Smooth muscle cell (in vitro differentiated cells): ENCODE measurements at regions not wholly inside any gene's neighbourhood (a gene's known extent, or its start where the extent isn't known, plus 50 kb on each side); places are given as distances from the start of the nearest gene placed in this dataset.
A peak's percentile ranks its signal among the peaks of the same experiment; 100 is the strongest.

Experiments used
- DNase-seq: peaks from one replicate; lab custom pipeline; 2025; ENCODE audit not compliant: unreplicated experiment; lab: John Stamatoyannopoulos, UW
- H2AFZ ChIP-seq: fragments of 200-600 bp; sonication (generic); 2 replicates; pipeline ENCODE4 v1.6.0; 2016; ENCODE audit warnings: antibody characterized with exemption, low read depth, mild to moderate bottlenecking
- H3F3A ChIP-seq: fragments of 200-600 bp; sonication (generic); 2 replicates; pipeline ENCODE4 v1.6.0; 2017; ENCODE audit warnings: antibody characterized with exemption, low read depth
- H3K27ac ChIP-seq: fragments of 200-600 bp; sonication (generic); 2 replicates; pipeline ENCODE4 v1.5.1; 2016; ENCODE audit warnings: low read depth, mild to moderate bottlenecking
- H3K27me3 ChIP-seq: fragments of 200-600 bp; sonication (generic); 2 replicates; pipeline ENCODE4 v1.6.1; 2016; ENCODE audit warnings: low read depth, mild to moderate bottlenecking
- H3K36me3 ChIP-seq: fragments of 200-600 bp; sonication (generic); 2 replicates; pipeline ENCODE4 v1.5.1; 2016; ENCODE audit warnings: low read depth
- H3K4me1 ChIP-seq: fragments of 200-600 bp; sonication (generic); 2 replicates; pipeline ENCODE4 v1.5.1; 2016; ENCODE audit warnings: low read depth
- H3K4me2 ChIP-seq: fragments of 200-600 bp; sonication (generic); 2 replicates; pipeline ENCODE4 v1.6.0; 2016; ENCODE audit warnings: mild to moderate bottlenecking
- H3K4me3 ChIP-seq: fragments of 200-600 bp; sonication (generic); 2 replicates; pipeline ENCODE4 v1.5.1; 2016; ENCODE audit warnings: mild to moderate bottlenecking
- H3K79me2 ChIP-seq: fragments of 200-600 bp; sonication (generic); 2 replicates; pipeline ENCODE4 v1.6.0; 2016; ENCODE audit warnings: low read depth, mild to moderate bottlenecking
- H3K9ac ChIP-seq: fragments of 200-600 bp; sonication (generic); 2 replicates; pipeline ENCODE4 v1.6.0; 2016; ENCODE audit warnings: low read depth
- H3K9me3 ChIP-seq: fragments of 200-600 bp; sonication (generic); replicated peaks from 2 replicates; pipeline ENCODE4 v1.5.1; 2016; ENCODE audit warnings: low read depth
- H4K20me1 ChIP-seq: fragments of 200-600 bp; sonication (generic); 2 replicates; pipeline ENCODE4 v1.6.0; 2016; ENCODE audit warnings: low read depth
- WGBS: methylation state at CpG from one replicate; pipeline ENCODE4 v1.1.7; 2016; ENCODE audit warnings: low lambda C conversion rate; 5-methylcytosine and 5-hydroxymethylcytosine counted together
- TF ChIP-seq, protein P1 (sequence below): fragments of 200-600 bp; sonication (generic); IDR thresholded peaks from 2 replicates; pipeline ENCODE4 v1.5.1; 2017; ENCODE audit warnings: borderline replicate concordance, mild to moderate bottlenecking, antibody characterized with exemption; ENCODE audit not compliant: insufficient read depth, poor library complexity, severe bottlenecking

DNA sequence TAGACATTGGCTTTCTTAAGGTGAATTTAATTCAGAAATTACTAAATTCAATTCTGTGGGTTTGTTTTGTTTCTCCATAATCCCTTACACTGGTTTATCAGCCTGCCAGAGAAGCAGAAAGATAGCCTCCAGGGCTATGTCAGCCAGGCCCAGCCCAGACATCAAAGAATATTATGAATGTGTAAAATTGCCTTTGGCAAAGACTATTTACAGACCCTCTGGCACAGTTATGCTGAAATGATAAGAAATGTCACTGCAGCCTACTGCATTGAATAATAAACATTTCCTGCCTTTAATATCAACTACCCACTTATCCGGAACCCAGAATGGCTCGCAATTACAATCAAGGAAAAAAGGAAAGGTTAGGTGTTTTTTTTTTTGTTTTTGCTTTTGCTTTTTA, 562.5 kb upstream of the LRRC4C start:
- H3K4me1 ChIP-seq = no peaks in the 10 kb centered on the region
- H3K4me2 ChIP-seq = peak overlapping the region; percentile 23
- no peak overlapping the region for H3K9ac ChIP-seq
- no peaks in the 10 kb centered on the region for H4K20me1 ChIP-seq
- H2AFZ ChIP-seq = peak overlapping the region; percentile 5
- DNase-seq = no peak
- 51% methylated on average over 2 of the region's 2 CpGs for WGBS
- no peak overlapping the region for H3K4me3 ChIP-seq
- no peaks in the 10 kb centered on the region for H3K79me2 ChIP-seq
- no peaks in the 10 kb centered on the region for H3K36me3 ChIP-seq
- no peaks in the 10 kb centered on the region for H3K9me3 ChIP-seq
- no peaks in the 10 kb centered on the region for H3K27me3 ChIP-seq
- H3F3A ChIP-seq = no peaks in the 10 kb centered on the region
- no peak overlapping the region for H3K27ac ChIP-seq
- TF ChIP-seq, protein P1, sequence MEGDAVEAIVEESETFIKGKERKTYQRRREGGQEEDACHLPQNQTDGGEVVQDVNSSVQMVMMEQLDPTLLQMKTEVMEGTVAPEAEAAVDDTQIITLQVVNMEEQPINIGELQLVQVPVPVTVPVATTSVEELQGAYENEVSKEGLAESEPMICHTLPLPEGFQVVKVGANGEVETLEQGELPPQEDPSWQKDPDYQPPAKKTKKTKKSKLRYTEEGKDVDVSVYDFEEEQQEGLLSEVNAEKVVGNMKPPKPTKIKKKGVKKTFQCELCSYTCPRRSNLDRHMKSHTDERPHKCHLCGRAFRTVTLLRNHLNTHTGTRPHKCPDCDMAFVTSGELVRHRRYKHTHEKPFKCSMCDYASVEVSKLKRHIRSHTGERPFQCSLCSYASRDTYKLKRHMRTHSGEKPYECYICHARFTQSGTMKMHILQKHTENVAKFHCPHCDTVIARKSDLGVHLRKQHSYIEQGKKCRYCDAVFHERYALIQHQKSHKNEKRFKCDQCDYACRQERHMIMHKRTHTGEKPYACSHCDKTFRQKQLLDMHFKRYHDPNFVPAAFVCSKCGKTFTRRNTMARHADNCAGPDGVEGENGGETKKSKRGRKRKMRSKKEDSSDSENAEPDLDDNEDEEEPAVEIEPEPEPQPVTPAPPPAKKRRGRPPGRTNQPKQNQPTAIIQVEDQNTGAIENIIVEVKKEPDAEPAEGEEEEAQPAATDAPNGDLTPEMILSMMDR = no peak

DNA sequence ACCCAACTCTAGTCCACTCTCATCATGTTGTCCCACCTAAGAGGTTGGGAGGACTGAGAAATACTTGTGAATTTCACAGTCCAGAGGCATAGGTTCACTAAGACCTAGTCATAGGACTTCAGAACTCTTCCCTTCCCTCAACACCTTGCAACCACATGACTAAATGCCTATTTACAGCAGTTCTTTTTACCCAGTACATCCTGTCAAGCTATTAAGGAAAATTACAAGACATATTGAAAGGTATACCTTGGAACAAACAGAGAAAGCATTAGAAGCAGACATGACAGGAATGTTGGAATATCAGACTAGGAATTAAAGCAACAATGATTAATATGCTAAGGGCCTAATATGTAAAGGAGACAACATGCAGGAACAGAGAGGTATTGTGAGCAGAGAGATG, 563.8 kb upstream of the LRRC4C start:
- DNase-seq = no peak
- TF ChIP-seq, protein P1 = no peak
- Histone ChIP-seq H3K27ac (no peak overlapping the region), H3K4me1 (no peaks in the 10 kb centered on the region), H3K4me2 (no peak overlapping the region), H3K36me3 (no peaks in the 10 kb centered on the region), H3K4me3 (no peak overlapping the region), H3K9ac (no peak overlapping the region), H3K27me3 (no peaks in the 10 kb centered on the region), H4K20me1 (no peaks in the 10 kb centered on the region), H2AFZ (no peak overlapping the region), H3K9me3 (no peaks in the 10 kb centered on the region), H3K79me2 (no peaks in the 10 kb centered on the region), H3F3A (no peaks in the 10 kb centered on the region)

DNA sequence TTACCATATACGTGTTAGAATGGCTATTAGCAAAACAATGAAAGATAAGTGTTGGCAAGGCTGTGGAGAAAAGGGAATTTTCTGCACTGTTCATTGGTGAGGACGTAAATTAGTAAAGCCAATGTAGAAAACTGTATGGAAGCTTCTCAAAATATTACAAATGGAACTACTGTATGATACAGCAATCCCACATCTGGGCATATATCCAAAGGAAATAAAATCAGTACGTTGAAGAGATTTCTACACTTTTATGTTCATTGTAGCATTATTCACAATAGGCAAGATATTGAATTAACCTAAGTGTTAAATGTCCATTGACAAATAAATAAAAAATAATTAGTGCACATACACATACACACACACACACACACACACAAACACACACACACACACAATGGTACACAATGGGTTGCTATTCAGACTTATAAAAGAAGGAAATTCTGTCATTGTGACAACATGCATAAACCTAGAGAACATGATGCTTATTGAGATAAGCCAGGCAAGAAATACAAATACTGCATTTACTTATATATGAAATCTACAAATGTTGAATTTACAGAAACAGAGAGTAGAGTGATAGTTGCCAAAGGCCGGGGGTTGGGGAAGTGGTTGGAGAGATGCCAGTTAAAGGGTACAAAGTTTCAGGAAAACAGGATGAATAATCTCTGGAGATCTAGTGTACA, 565.8 kb upstream of the LRRC4C start:
- H3K36me3 ChIP-seq = no peaks in the 10 kb centered on the region
- no peaks in the 10 kb centered on the region for H3F3A ChIP-seq
- H3K27me3 ChIP-seq = no peaks in the 10 kb centered on the region
- H4K20me1 ChIP-seq = no peaks in the 10 kb centered on the region
- no peaks in the 10 kb centered on the region for H3K79me2 ChIP-seq
- no peak overlapping the region for H3K4me3 ChIP-seq
- DNase-seq = no peak
- no peaks in the 10 kb centered on the region for H3K4me1 ChIP-seq
- H2AFZ ChIP-seq = no peak overlapping the region
- H3K4me2 ChIP-seq = no peak overlapping the region
- H3K9ac ChIP-seq = no peak overlapping the region
- no peaks in the 10 kb centered on the region for H3K9me3 ChIP-seq
- WGBS = 91% methylated on average over 4 of the region's 4 CpGs
- TF ChIP-seq, protein P1 = no peak
- no peak overlapping the region for H3K27ac ChIP-seq

DNA sequence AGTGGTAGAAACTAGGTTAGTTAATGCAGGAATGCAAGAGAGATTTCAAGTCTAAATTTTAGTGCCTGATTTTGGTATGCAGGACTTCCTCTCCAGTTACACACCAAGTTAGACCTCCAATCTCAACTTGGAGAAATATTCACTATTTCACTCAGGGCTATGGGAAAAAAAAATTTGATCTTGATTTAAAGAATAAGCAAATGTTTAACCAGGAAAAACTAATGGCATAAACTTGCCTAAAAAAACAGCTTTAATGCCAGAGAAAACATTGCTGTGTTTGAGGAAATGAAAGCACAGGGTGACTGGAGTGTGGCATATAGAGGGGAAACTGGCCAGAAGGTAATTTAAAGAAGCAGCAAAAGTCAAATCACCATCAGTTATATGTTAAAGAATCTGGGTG, 575.4 kb upstream of the LRRC4C start:
- Histone ChIP-seq H4K20me1 (no peaks in the 10 kb centered on the region), H3K4me2 (no peak overlapping the region), H3F3A (no peaks in the 10 kb centered on the region), H3K36me3 (no peaks in the 10 kb centered on the region), H2AFZ (no peak overlapping the region), H3K4me1 (no peaks in the 10 kb centered on the region), H3K27me3 (no peaks in the 10 kb centered on the region), H3K4me3 (no peak overlapping the region), H3K79me2 (no peaks in the 10 kb centered on the region), H3K27ac (no peak overlapping the region), H3K9ac (no peak overlapping the region), H3K9me3 (peaks cover 3% of the 10 kb centered on the region)
- TF ChIP-seq, protein P1 = no peak
- DNase-seq = no peak
